HG03108 (cell line): ENCODE measurements at regions not wholly inside any gene's neighbourhood (a gene's known extent, or its start where the extent isn't known, plus 50 kb on each side); places are given as distances from the start of the nearest gene placed in this dataset.
"Not testable (repeated sequence)": the region's sequence is repeated elsewhere in the genome, so short reads cannot be mapped to it uniquely, and the experiment has no call there.

Source experiments
- ATAC-seq: cut with Tn5 transposase; IDR thresholded peaks from one replicate; pipeline ENCODE4 v1.9.1; 2021; ENCODE audit warnings: moderate library complexity; ENCODE audit not compliant: unreplicated experiment

DNA sequence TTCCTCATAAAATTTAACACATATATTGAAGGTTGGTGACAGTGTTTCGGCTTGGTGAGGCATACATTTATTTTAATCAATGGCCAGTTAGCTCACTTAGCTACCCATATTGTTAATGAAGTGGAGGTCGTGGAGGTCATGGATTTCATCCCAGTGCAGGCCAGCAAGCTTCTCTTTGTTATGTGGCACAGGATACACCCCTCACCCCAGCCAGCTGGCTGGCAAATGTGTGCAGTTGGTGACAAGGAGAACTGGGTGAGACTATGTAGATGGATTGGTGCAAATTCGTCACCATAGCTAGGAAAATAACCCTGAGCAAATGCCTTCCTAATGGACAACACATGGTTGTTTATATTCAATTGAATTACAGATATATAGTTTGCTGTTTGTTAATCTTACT, 50.5 kb upstream of the FOXP2 start:
- ATAC-seq, result no peak

DNA sequence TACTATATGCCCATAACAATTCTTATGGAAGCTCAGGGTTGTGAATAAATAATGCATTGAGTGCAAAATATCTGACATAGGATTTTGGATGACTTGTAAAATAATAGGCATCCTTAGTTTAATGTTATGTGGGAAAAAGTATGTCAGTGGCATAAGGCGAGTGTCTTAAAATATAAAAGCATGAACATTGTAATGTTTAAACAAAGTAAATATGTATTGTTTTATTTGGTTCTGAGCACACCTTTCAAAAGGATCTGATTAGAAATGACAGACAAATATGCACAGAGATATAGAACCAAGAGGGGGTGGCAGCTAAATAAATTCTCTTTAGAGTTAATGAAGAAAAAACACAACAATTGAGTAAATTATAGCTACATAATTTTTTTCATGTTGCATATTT, 51.3 kb upstream of the FOXP2 start:
- ATAC-seq, result no peak

DNA sequence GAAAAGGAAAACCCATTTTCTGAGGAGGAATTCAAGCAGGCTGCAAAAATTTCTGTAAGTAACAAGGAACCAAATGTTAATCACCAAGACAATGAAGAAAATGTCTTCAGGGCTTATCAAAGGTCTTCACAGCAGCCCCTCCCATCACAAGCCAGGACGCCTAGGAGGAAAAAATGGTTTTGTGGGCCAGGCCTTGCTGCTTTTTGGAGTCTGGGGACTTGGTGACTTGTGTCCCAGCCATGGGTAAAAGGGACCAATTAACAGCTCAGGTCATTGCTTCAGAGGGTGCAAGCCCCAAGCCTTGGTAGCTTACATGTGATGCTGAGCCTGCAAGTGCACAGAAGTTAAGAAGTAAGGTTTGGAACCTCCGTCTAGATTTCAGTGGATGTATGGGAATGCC, 55.7 kb upstream of the FOXP2 start:
- ATAC-seq, result no peak

DNA sequence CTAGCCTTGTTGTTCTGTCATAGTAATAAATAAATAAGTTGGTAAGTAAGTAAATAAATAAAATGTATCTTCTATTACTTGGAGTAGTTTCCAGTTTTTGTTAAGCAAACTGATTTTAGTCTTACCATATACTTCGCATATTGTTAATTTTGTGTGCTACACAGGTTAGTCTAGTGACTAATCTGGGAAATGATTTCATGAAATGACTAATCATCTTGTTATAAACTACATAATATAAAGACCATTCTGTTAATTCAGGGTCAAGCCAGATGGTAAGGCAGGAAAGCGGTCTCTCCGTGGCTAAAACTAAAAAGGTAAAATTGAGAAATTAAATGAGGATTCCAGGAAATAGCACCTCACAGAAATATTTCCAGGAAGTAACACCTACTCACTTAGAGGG, 58.5 kb upstream of the FOXP2 start:
- ATAC-seq, result no peak

DNA sequence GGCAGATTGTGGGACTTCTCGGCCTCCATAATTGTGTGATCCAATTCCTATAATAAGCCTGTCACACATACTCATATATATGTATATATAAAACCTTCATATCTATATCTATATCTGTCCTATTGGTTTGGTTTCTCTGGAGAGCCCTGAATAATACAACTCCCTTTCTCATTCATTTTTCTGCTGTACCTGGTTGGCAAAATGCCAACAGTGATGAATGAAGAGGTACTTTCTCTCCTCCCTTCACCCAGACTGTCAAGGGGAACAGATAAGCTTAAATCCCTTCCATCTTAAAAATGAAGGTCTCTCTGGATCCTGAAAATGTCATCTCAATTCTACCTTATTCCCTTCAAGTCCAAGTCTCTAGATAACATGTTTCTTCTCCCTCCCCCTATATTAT, 60.3 kb upstream of the FOXP2 start:
- ATAC-seq, result no peak

DNA sequence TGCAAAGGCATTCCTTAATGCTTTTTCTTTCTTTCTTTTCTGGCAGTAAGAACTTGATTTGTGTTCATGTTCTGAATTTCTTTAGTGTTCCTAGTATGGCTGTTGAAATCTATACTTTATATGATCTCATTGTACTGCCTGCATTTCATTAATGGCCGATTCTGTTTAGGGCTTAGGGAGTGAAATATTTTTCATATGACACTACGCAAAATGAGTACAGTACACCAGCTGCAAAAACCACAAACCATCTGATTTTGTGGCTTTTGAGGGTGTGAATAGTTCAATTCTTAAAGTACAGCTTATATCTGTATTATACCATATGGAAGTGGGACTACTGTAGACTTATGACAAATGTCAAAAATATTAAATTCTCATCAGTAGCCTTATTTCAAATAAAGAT, 69.1 kb upstream of the FOXP2 start:
- no peak for ATAC-seq

DNA sequence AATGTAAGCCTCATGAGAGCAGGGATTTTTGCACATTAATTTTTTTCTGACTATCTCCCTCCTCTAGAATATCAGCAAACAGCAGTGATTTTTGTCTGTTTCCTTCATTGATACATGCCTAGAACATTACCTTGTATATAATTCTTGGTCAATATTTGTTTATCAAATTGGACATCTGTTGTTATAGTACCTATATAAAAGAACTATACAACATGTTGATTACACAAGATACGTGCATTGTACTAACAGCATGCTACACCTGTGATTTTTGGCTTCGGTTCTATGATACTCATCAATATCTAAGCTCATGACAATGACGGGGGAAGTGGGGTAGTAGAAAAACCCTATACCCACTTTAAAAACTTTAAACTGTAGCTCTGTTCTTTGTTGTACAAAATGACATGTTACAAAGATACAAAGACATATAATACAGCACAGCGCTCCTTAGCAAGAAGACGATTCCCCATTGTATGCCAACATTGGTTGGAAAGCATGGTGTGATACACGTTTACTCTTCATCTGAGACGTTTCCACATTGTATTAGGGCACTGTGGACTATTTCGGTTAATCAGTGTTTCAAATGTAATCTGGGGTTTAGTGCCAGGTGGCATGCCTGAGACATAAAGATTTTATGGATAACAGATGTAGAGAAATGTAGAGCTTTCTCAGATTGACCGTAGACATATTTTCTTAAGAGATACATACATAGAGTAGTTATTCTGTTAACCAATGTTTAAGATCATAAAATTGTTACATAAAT, 70.5 kb upstream of the FOXP2 start:
- ATAC-seq, result no peak

DNA sequence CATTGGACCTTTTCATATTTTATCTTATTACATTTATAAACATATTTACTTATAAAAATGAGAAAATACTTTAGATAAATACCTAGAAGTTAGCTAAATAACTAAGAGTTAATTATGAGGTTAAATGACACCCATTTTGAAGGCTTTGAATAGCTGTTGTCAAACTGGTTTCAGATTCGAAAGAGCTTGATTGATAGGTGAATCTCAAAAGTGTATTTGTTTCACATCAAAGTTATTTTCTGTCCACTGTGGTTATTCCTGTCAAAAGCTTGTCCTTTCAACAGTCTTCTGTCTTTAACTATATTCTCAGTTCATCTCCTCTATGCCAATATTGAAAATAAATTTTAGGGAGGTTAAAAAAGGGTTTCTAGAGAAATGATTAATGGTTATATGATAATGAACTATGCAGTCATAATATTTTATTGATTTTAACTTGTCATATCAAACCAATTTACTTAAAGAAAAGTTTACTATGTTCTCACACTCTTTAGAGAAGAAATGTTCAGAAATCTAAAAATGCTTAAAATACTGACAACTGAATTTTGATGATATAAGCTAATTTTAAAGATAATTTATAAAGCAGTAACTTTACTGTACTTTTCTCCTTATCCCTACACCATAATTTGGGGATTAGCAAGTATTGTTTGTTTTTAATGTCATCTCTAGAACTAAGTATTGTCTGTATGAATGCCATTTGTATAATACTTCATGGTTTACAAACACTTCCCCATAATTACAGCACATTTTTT, 72.0 kb upstream of the FOXP2 start:
- no peak for ATAC-seq

DNA sequence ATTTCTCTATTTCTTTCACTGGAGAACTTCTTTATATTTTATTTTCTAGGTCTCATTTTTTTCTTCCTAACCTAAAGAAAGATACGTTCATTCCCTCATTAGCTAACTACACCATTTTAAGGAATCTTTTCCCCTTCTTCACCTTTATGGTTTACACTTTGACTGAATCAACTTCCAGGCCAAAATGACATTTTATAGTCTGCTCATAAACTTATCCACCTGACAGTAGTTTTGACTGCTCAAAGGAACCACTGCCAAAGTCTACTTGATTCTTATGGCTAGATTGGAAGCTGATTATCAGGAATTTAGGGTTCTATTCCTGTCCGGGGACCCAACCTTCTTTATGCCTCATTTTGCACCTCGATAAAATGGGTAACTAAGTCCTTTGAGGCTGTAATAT, 73.0 kb upstream of the FOXP2 start:
- ATAC-seq, result no peak

DNA sequence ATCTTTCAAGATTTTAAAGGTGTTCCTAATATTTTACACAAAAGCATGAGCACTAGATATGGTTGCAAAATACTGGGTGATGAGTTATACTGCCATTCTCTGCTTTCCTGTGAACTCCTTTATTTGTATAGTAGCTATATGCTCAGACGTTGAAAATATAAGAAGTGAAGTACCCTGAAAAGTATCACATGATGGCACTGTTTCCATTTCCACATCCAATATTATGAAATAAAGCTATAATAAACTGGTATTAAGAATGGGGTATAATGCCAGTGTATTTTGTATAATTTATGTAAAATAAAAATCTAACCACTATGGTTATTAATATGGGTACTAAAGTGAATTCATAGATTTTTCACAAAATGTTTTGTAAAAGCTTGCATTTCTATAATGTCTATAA, 79.6 kb upstream of the FOXP2 start:
- ATAC-seq, result no peak

DNA sequence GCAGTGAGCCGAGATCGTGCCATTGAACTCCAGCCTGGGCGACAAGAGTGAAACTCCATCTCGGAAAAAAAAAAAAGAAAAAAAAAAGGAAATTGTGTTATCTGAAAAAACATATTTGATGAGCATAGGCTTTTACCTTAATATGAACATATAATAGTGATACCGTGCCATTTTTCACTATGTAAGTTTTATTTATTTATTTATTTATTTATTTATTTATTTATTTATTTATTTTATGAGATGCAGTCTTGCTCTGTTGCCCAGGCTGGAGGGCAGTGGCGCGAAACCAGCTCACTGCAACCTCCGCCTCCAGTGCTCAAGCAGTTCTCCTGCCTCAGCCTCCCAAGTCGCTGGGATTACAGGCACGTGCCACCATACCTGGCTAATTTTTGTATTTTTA, 85.2 kb upstream of the FOXP2 start:
- ATAC-seq, result not testable (repeated sequence)

DNA sequence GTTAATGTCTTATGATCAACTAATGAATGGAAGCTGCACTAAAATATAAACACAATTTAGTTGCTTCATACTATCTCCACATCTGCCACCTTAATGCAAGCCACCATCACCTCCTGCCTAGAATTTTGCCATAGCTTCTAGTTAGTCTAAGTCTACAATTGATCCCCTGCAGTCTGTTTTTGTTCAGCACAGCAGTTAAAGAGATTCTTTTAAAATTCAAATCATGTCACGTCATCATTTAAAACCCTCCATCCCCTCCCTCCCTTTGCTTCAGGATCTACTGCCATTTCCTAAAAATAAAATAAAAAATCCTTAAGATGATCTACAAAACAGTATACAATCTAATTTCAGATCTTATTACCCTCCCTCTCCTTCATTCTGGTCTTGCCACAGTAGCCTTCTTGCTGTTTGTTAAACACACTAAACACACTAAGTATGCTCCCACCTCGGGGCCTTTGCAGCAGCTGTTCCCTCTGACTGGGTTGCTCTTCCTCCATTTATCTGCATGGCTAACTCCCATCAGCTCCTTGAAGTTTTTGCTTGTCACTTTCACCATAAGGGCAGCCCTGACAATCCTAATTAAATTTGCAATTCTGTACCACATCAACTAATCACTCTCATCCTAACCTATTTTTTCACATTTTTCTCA, 97.0 kb upstream of the FOXP2 start:
- no peak for ATAC-seq

DNA sequence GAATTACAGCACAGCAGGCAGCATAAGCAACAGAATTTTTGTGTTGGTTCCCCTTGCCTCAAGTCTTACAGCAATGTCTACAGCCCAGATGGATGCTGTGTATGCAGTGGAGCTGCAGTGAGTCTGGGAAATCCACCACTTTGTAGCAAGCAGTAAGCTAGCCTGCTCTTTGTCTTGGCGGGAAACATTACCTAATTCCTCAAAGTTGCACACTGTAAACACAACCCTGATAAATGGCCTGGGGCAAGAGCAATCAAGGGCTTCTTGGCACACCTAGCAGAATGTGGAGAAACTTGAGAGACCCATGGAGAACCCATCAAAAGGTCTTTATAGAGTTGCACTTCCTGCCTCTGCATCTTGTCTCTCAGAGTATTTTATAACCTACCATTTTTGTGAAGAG, 102.0 kb upstream of the FOXP2 start:
- ATAC-seq, result no peak

DNA sequence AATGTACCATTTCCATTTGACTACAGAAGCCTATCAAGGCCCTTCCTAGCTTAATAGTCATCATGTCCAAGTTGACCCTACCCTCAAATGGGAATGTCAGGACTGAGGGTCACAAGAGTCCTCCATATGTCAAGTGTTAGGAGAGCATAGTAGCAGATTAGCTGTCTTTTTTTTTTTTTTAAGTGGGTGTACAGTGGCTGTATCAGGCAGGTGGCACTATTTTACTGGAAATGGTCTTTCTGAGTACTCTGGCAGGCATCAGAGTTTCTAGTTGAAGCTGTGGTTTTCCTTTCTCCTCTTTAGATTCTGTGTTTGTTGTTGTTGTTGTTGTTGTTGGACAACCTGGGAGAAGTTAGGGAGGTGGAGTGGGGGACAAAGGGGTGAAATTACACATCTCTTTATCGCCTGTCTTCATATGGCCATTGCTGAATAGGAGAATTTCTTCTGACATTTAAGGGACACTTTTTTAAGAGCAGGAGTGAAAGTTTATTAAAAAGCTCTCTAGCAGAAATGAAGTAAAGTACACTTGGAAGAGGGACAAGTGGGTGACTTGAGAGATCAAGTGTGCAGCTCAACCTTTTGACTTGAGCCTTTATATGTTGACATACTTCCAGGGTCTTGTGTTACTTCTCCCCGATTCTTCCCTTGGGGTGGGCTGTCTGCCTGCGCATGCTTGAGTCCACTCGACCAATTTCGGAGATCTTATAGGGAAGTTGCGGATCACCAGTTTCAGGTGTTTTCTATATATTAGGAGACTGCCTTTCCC, 104.1 kb upstream of the FOXP2 start:
- no peak for ATAC-seq

DNA sequence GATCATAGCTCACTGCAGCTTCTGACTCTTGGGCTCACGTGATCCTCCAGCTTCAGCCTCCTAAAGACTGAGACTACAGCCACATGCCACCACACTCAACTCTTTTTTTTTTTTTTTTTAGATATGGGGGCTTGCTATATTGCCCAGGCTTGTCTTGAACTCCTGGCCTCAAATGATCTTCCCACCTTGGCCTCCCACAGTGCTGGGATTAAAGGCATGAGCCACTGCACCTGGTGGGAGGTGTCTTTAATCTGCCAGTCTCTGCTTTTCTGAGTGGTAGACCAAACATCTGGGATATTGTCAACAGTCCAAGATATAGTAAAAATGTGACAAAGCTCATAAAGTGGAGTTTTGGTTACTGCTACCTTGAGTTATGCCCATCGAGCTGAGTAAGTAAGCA, 104.9 kb upstream of the FOXP2 start:
- no peak for ATAC-seq

DNA sequence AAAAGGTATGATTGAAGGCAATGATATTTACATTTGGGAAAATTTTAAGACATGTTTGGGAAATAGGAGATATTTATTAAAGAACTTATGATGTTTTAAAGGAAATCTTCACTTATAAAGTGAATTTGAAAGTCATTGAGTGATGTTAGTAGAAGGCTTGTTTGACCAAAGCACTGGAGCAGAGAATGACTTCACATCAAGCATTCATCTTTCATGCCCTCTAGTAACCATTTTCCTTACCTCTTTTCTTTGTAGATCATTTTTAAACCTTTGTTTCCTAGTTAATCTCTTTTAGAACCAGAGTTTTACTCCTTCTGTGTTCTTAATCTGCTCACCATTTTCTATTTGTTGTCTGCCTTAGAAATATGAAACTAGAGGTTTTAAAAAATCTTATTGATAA, 111.3 kb upstream of the FOXP2 start:
- ATAC-seq, result no peak

DNA sequence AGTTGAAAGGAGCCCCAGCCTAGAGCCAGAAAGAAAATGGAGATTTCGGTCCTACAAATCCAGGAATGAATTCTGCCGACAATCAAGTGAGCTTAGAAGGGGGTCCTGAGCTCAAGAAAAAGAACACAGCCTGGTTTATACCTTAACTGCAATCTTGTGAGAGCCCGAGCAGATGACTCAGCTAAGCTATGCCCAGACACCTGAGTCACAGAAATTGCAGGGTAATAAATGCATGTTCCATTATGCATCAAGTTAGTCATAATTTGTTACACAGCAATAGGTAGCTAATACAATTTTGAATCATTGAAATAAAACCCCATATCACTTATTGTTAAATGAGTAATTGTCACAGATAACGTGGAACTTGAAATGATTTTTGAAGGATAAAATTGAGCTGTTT, 111.8 kb upstream of the FOXP2 start:
- ATAC-seq, result no peak

DNA sequence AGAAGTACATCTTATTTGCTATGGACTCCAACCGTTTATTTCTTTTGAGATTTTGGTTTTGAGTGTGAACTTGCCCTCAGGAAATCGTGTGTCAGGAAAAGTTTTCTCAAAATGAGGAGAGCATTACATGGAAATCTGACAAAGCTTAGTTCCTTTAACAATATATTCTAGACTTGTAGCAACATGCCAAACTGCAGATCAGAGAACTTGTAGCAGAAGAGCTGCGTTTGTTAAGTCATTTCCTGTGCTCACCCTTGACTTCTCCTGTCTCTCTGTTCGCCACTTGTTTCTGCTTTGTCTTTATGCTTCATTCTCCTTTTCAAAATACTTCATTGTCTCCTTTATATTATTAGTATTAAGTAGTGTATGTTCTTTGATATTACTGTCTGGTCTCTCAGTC, 116.6 kb upstream of the FOXP2 start:
- ATAC-seq, result no peak

DNA sequence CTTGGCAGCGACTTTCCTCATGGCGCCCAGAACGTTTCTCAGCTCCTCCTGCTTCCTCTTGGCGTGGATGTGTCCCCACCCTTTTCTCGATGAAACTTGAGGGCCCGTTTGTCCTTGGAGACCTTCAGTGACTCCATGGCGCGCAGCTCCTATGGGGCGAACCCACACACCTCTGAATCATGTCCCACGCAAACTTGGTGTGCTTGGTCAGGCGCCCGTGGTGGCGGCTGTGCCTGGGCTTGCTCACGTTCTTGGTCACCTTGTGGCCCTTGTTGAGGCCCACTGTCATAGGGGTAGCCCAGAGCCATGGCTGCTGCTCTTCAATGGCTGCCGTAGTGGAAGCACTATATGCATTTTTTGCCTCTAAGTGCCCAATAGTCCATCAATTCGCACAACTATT, 117.5 kb upstream of the FOXP2 start:
- no peak for ATAC-seq

DNA sequence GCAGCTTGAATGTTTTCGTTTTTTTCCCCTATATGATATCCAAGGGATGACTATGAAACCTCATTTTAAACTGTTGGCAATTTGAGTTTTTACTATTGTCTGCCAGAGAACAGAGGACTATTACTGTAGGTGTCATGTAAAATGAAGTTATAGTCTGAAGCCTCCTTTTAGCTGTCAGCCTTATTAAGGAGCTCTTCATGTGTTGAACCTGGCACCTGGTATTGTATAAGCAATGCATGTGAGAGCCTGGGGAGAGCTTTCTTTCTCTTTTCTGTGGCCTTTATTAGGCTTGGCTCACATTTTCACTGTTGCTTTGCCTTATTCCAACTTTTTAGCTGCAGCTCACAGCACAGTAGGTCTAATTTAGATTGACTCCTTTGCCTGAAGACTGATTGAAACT, 119.1 kb upstream of the FOXP2 start:
- ATAC-seq, result no peak

DNA sequence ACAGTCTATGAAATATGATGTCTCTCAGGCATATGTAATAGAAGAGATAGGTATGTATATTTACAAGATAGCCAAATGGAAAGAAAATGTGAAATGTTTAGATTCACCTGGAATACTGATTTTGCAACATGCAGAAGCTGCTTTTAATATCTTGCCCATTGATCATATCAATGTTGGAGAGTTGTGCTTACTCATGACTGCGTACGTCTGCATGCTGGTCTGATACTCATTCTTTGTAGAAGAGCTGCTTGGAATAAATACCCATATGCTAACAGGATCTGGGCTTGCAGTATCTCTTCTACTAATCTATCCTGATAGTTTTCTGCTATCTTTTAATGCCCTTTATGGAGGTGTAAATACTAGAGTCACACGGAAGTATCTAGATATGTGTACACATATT, 120.6 kb upstream of the FOXP2 start:
- ATAC-seq, result no peak
